Left ventricle myocardium inferior (tissue), 1 donor: ENCODE measurements at regions not wholly inside any gene's neighbourhood (a gene's known extent, or its start where the extent isn't known, plus 50 kb on each side); places are given as distances from the start of the nearest gene placed in this dataset.

Experiments
- DNase-seq: peaks from one replicate; pipeline ENCODE4 v3.0.0-alpha.2; 2020
- H3K27ac ChIP-seq: fragments of 200-600 bp; replicated peaks from 2 replicates; pipeline ENCODE4 v1.8.0; 2021
- H3K27me3 ChIP-seq: fragments of 200-600 bp; 2 replicates; pipeline ENCODE4 v1.8.0; 2021; ENCODE audit warnings: low read depth
- H3K36me3 ChIP-seq: fragments of 200-600 bp; 2 replicates; pipeline ENCODE4 v1.8.0; 2021
- H3K4me1 ChIP-seq: fragments of 200-600 bp; 2 replicates; pipeline ENCODE4 v1.8.0; 2021
- H3K4me3 ChIP-seq: fragments of 200-600 bp; 2 replicates; pipeline ENCODE4 v1.8.0; 2021; ENCODE audit warnings: mild to moderate bottlenecking, moderate library complexity
- H3K9me3 ChIP-seq: fragments of 200-600 bp; replicated peaks from 2 replicates; pipeline ENCODE4 v1.8.0; 2021
- intact Hi-C: fragments of 100-400 bp; cut with micrococcal nuclease; formaldehyde crosslinking; loops from one replicate; pipeline ENCODE4 v1.11.0; 2022
- TF ChIP-seq, protein P1 (sequence below): fragments of 200-600 bp; IDR thresholded peaks from 2 replicates; pipeline ENCODE4 v1.8.0; 2021; ENCODE audit warnings: antibody characterized with exemption, mild to moderate bottlenecking, borderline replicate concordance
- donor health status: DM: no; HTN: yes; CAD: no; lungs with severe emphysema.

DNA sequence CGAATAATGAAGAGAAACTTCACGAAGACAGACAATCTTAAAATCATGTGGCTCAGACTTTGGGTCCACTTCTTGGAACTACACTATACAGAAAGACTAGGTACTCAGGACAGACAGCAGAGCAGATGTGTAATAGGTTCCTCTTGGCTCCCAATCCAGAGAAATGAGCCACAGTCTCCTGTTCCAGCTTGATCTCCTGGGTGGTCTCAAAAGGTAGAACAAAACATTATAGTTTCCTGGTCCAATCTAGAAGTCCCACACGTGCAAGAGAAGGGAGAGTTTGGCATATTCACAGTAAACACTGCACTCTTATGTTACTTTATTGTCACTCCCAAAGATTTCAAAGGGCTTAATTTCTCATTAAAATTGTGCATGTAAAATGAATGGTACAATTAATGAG, 134.5 kb upstream of the FIBIN start:
- no peak for DNase-seq

DNA sequence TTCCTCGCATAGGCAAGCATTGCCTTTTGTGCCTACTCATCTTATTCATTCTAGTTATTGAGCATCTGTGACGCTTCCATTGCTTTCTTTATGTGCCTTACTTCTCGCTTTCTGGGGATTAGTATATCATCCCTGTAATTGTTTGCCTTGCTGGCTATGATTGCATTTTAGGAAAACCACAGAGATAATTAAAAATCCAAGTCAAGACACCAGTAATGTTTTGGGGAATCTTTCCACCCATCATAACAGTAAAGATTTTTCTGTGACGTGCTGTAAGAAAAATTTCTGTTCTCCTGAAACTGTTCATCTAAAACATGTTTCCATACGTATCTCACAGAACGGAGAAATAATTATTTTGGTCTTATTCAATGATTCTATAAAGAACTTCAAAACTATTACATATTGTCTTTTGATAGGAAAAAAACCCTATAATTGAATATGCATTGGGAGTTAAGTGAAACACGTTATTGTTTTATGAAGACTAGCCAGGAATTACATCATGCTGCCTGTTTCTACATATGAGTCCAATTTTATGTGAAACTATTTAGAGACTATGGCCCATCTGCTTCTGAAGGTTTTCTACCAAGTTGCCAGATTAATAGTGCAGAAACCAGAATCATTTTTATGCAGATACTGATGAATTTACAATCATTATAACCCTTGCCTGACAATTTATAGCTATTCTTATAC, 133.7 kb upstream of the FIBIN start:
- Histone ChIP-seq H3K36me3 (no peaks in the 10 kb centered on the region), H3K4me1 (no peaks in the 10 kb centered on the region), H3K9me3 (no peaks in the 10 kb centered on the region), H3K4me3 (no peak overlapping the region), H3K27ac (no peak overlapping the region), H3K27me3 (no peaks in the 10 kb centered on the region)
- no peak for DNase-seq
- intact Hi-C loops: no loop called here
- TF ChIP-seq, protein P1, sequence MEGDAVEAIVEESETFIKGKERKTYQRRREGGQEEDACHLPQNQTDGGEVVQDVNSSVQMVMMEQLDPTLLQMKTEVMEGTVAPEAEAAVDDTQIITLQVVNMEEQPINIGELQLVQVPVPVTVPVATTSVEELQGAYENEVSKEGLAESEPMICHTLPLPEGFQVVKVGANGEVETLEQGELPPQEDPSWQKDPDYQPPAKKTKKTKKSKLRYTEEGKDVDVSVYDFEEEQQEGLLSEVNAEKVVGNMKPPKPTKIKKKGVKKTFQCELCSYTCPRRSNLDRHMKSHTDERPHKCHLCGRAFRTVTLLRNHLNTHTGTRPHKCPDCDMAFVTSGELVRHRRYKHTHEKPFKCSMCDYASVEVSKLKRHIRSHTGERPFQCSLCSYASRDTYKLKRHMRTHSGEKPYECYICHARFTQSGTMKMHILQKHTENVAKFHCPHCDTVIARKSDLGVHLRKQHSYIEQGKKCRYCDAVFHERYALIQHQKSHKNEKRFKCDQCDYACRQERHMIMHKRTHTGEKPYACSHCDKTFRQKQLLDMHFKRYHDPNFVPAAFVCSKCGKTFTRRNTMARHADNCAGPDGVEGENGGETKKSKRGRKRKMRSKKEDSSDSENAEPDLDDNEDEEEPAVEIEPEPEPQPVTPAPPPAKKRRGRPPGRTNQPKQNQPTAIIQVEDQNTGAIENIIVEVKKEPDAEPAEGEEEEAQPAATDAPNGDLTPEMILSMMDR: no peak

More for the DNA sequence above, 134.5 kb upstream of the FIBIN start:
- intact Hi-C loops: no loop called here
- no peak overlapping the region for H3K27ac ChIP-seq
- no peak overlapping the region for H3K4me3 ChIP-seq
- H3K4me1 ChIP-seq: no peaks in the 10 kb centered on the region
- no peaks in the 10 kb centered on the region for H3K9me3 ChIP-seq
- TF ChIP-seq, protein P1: no peak
- no peaks in the 10 kb centered on the region for H3K36me3 ChIP-seq
- H3K27me3 ChIP-seq: no peaks in the 10 kb centered on the region

DNA sequence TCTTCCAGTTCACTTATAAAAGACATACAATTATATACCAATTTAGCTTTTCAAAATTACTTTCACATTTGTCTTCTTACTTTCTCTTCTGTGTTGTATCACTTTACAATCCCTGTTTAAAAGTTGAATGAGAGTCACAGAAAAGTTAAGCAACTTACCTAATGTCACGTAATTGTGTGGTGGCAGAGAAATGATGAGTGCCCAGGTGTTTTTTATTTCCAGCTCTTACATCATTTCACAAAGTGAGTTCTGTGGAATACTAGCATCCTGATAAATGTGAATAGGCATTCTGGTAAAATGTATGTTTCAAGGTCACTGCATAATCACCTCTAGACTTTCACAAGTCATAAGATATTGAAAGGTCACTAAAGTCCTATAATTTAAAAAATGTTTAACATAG, 133.0 kb upstream of the FIBIN start:
- intact Hi-C loops: no loop called here
- H3K4me1 ChIP-seq: no peaks in the 10 kb centered on the region
- H3K36me3 ChIP-seq: no peaks in the 10 kb centered on the region
- H3K27ac ChIP-seq: no peak overlapping the region
- peaks cover under 1% of the 10 kb centered on the region for H3K9me3 ChIP-seq
- no peaks in the 10 kb centered on the region for H3K27me3 ChIP-seq
- TF ChIP-seq, protein P1: no peak
- no peak for DNase-seq
- no peak overlapping the region for H3K4me3 ChIP-seq

DNA sequence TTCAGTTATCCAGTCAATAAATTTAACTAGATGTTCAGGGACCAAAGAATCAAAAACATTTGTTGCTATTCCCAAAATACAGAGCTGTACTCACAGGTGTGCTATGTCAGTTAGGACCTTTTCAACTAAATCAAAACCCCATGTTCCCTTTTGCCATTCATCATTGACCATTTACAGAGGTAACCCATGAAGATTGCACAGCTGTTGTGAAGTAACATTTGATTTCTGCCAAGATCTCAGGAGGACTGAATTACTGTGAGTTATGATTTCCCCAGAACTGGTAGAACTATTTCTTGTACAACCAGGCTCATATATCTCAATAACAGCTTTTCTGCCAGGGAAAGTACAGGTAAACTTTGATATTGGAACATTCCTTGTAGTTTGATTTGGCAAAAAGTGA, 131.1 kb upstream of the FIBIN start:
- Histone ChIP-seq H3K9me3 (peaks cover 18% of the 10 kb centered on the region), H3K27ac (no peak overlapping the region), H3K36me3 (no peaks in the 10 kb centered on the region), H3K4me3 (no peak overlapping the region), H3K4me1 (no peaks in the 10 kb centered on the region), H3K27me3 (no peaks in the 10 kb centered on the region)
- no peak for DNase-seq
- TF ChIP-seq, protein P1: no peak
- intact Hi-C loops: no loop called here

DNA sequence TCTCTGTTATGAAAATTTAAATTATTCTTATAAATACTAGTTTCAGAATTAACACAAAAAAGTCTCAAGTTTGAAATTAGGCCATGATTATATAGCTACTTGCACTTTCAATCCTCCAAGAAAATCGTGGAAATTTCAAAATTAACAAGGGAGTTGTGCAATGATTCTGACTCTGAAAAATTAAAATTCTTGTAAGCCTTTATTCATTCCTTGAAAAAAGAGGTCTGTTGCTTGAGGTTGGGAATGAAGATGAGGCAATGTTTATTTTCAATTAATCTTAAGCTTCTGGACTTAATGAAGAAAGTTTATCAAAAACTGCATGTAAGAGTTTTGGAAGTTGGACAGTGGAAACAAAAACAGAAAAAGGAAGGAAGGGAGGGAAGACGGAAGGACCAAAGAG, 128.2 kb upstream of the FIBIN start:
- H3K4me3 ChIP-seq: no peak overlapping the region
- H3K9me3 ChIP-seq: peaks cover 44% of the 10 kb centered on the region
- H3K27ac ChIP-seq: peak overlapping the region; percentile 48
- DNase-seq: no peak
- no peaks in the 10 kb centered on the region for H3K27me3 ChIP-seq
- H3K4me1 ChIP-seq: no peaks in the 10 kb centered on the region
- TF ChIP-seq, protein P1: no peak
- no peaks in the 10 kb centered on the region for H3K36me3 ChIP-seq
- intact Hi-C loops: no loop called here
